NCI-H446 treated with DMSO at 0.1 percent for 48 hours (cell line): ENCODE measurements at regions not wholly inside any gene's neighbourhood (a gene's known extent, or its start where the extent isn't known, plus 50 kb on each side); places are given as distances from the start of the nearest gene placed in this dataset.
"Not testable (repeated sequence)": the region's sequence is repeated elsewhere in the genome, so short reads cannot be mapped to it uniquely, and the experiment has no call there.

ENCODE experiments used
- DNase-seq: peaks from one replicate; lab custom pipeline; 2025; lab: John Stamatoyannopoulos, UW

GRCh38 chr3:127046690-127047089 is 63.8 kb downstream of the PLXNA1 start:
- DNase-seq: not testable (repeated sequence)

DNA sequence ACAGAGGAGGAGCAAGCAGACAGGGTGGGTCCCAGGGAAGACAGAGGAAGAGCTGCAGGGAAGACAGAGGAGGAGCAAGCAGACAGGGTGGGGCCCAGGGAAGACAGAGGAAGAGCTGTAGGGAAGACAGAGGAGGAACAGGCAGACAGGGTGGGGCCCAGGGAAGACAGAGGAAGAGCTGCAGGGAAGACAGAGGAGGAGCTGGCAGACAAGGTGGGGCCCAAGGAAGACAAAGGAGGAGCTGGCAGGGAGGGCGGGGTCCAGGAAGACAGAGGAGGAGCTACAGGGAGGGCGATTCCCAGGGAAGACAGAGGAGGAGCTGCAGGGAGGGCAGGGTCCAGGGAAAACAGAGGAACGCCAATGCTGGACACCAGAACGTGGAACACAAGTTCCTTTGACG is 66.5 kb downstream of the PLXNA1 start:
- DNase-seq: no peak

DNA sequence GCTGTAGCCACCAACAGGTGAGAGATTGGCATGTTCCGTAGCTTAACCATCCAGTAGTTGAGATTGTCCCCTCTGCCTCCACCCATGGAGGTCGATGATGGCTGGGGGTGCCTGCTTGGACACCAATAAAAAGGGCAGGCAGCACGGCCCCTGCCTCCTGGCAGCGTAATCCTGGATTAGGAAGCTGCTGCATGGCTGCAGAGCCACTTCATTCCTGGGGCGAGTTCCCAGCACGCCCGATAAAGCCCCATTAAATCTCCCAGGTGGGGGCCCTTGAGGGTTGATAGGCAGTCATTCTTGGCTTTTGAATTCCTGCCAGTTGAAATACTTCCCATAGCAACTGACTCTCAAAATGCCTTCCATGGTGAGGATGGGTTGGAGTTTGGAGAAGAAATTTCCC is 67.8 kb downstream of the PLXNA1 start:
- DNase-seq: no peak

GRCh38 chr3:127052121-127052561 is 69.2 kb downstream of the PLXNA1 start:
- no peak for DNase-seq

DNA sequence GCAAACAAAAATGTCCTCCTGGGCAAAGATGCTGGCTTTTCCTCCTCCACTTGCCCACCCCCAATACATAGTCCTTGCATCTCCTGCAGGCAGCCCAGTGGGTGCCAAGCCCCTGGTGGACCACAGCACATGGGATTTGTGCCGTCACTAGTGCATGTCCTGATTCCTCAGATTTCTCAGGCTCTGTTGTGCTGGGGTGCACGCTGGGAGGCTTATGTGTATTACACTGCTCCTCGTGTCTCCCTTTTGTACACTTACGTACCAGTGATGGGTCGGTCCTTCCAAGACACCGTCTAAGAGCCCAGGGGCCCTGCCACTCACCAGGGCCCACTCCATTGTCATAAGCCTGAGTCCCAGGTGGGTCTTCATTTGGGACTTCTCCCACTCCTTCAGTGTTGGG is 70.1 kb downstream of the PLXNA1 start:
- no peak for DNase-seq

- no peak for DNase-seq
Measured at GRCh38 chr3:127053450-127053849, 70.5 kb downstream of the PLXNA1 start.

DNA sequence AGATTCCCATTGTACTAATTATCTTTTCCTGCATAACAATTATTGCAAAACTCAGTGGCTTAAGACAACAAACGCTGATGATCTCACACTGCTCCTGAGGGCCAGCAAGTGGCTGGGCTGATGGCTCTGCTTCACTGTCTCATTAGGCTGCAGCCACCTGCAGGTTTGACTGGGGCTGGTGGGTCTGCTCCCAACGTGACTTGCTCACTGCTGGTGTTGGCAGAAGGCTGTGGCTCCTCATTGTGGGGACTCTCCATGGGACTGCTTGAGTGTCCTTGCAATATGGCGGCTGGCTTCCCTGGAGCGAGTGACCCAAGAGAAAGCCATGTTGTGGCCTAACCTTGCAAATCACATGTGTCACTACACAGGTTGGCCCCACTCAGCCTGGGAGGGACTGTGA is 71.1 kb downstream of the PLXNA1 start:
- no peak for DNase-seq

GRCh38 chr3:127056281-127056680 is 73.4 kb downstream of the PLXNA1 start:
- no peak for DNase-seq

DNA sequence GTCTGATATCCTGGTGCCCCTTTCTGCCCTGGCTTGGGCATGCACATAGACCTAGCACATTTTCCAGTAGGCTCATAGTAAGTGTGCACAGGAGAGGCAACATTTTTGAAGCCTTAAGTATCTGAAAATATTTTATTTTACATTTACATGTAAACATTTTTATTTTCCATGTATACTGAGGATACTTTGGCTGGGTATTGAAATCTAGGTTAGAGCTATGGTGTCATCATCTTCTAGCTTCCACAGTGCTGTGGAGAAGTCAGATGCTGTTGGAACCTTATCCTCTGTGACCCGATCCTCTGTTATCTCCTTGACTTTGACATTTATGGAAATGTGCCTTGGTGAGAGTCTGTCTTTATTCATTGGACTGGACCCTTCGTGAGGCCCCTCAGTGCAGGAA is 74.1 kb downstream of the PLXNA1 start:
- DNase-seq: no peak

DNA sequence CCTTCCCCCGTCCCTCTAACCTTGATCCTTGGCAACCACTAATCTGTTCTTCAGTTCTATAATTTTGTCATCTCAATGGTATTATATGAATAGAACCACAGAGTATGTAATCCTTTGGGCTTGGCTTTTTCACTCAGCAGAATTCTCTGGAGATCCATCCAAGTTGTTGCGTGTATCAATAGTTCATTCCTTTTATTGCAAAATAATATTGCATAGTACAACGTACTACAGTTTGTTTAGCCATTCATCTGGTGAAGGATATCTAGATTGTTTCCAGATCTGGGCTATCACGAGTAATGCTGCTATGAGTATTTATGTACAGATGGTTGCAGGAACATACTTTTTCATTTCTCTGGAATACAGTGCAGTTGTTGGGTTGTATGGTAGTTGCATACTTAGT is 76.2 kb downstream of the PLXNA1 start:
- no peak for DNase-seq

DNA sequence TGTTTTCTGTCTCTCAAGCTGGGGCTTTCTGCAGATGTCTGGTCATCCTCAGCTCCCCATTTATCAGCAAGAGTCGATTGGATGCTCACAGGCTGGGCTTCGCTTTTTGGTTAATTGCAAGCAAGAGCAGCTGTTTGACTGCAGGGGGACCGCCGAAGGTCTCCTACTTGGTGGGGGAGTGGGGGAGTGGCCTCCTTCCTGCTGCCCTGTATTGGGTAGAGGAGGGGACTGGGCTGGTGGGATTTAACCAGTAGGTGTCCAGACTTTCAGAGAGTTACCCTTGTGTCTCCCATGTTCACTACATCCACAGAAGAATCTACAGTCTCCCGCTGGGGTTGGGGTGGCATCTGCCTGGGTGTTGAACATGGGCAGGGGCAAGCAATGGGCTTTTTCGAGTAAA is 78.7 kb downstream of the PLXNA1 start:
- no peak for DNase-seq

DNA sequence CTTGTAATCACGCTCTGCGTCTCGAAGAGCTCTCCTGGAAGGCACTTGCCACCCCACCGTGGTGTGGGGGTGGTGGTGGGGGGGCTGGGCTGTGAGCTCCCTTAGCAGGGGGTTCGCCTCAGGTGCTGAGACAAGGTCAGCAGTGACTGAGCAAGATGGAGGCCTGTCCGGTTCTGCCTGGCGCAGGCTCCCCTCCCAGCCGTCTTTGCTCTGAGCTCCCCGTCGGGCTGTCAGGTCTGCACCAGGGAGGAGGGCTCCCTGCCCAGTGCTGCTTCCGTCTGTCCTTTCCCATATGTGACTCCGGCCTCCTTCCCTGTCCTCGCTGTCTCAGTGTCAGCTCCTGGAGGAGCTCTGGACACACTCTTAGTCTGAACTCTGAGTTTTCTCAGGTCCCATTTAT is 80.0 kb downstream of the PLXNA1 start:
- DNase-seq: no peak

DNA sequence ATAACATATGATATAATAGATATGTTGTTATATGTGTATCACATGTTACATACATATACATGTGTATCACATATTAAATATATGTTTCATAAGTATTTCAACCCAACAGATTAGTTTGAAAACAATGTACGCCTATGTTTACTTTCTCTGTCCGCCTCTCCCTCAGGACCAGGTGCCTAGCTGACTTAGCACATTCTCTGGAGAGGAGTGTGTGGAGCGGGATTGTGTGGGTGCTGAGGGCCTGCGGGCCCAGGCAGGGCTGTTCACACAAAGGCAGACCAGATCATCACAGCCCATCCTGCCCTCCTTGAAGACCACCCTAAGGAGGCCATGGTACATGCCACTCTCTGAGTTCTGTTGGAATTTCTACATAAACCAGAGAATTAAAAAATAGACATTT is 81.0 kb downstream of the PLXNA1 start:
- no peak for DNase-seq

DNA sequence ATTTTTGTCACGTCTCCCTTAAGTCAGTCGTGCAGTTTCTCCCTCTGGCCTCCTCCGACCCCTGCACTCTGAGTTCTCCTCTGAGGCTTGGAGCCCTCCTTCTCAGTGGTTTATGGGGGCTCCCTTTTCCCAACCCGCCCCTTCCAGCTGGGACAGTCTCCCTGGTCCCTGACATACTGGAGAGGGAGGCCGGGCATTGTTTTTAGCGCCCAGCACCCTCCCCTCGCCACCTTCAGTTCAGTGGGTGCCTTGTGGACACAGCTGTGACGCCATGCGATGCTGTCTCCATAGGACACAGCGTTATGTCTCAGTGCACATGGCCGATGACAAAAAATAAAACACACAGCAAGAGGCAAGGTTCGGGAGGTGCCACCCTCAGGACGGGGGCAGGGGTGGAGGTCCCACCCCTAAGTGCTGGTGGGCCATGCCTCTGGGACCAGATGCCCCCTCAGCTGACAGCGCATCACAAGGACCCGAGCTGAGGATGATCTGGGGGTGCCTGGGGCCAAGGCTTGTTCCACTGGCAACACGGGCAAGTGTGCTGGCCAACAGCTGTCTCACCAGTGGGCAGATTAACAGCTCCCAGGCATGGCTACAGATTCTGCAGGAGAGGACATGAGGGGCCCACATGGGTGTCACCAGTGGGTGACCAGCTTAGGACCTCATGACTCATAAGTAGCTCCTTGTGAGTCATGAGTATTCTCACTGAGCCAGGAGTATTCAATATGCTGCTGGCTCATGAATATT is 81.6 kb downstream of the PLXNA1 start:
- no peak for DNase-seq

DNA sequence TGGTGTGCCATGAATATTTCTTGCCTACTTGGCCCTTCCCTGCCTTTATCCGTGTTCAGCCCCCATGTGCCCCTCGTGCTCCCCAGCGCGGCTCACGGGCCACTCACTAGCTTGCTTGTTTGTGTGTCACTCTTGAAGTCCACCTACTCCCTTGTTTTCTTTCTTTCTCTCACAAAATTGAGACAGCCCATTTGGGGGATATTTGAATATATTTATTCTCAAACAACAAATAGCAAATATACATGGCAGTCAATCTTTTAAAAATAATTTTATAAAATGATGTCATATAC is 82.2 kb downstream of the PLXNA1 start:
- DNase-seq: no peak

- DNase-seq: no peak
Measured at GRCh38 chr3:127065561-127066290, 82.8 kb downstream of the PLXNA1 start.

DNA sequence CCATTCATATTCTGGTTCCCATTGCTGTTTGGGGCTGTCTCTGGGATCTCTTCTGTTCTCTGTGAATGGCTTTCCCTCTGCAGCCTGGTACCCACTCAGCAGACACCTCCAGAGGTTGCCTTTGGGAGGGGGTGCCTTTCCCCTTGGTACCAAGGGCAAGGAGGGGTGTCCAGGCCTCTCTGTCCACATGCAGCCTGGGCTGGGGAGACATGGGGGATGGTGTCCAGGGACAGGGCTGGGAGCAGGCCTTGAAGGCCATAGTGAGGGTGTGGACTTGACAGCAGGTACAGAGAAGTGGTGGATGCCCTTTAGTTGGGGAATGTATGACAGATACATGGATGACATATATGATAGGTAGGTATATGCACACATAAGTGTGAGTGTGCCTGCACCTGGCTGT is 83.7 kb downstream of the PLXNA1 start:
- DNase-seq: no peak

DNA sequence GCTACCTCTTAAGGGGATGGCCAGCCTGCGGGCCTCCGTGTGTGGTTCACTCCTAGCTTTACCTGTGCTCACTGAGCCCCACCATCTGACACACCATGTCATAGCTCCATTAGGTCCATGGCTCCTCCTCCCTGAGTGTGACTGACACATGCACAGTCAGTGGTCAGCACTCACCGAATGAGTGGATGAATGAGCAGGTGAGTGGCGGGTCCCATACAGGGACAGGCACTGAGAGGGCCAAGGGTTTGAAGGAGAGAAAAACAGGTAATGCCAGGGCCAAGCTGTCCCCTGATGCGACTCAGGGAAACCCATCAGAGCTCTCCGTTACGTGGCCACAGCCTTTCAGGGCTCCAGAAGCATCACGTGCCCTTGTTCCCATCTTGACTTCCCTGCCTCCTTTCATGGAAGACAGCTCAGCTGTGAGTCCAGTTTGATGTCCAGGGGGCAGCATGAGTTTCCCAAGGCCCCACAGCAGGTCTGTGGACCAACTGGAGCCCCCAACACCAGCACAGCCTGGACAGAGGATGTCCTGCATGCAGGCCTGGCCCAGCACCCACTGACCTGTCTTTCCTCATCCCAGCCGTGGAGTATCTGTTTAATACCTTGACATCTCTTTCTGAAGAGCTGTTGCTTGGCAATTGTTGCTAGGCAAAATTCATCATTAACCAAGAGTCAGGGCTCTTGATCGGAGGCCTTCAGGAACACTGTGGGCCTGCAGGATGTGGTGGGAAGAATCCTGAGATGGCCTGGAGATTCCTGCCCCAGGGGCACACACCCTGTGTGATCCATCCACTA is 84.4 kb downstream of the PLXNA1 start:
- DNase-seq: no peak

- no peak for DNase-seq
Measured at GRCh38 chr3:127068111-127068810, 85.3 kb downstream of the PLXNA1 start.

DNA sequence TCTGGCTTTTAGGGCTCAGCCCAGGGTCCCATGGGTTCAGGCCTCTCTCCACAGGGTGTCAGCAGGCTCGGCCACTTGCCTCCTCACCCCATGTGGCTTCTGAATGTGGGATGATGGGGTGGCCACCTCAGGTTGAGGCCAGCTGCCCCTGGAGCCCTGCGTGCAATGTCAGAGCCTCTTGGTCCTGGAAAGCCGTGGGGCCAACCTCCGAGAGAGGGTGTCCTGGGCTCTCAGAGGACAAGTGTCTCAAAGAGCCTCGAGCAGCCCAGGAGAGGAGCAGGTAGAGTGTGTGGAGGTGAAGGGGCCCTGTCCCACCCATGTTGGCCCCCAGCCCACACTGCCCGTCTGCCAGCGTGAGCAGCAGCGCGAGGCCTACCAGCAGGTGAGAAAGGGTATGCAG is 86.0 kb downstream of the PLXNA1 start:
- DNase-seq: no peak

DNA sequence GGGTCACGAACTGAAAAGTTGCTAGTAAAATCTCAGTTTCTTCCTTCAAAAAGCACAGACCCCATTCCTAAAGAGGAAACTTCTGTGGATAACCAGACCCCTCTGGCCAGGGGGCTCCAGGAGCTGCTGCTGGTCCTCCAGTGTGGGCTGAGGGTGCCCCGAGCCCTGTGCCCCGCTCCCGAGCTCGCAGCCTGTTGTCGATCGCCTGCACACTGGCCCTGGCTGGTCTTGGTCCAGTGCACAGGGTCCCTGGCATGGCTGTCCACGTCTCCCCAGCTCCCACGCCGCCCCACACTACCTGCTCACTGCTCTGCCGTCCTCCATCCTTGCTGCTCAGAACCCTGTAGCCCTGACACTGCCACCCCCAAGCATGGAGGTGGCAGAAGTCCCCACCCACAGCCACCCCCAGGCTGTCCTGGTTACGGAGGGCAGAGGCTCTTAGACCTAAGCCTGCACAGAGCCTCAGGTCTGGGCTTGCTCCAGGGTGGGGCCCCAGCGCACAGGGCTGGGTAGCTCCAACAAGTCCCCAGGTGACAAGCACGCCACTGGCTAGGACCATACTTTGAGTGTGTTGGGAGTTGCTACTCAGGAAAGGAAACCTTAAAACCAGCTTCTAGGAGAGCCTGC is 87.0 kb downstream of the PLXNA1 start:
- no peak for DNase-seq

- no peak for DNase-seq
Measured at GRCh38 chr3:127070776-127071175, 87.9 kb downstream of the PLXNA1 start.
